GM18520 (cell line): ENCODE measurements at regions not wholly inside any gene's neighbourhood (a gene's known extent, or its start where the extent isn't known, plus 50 kb on each side); places are given as distances from the start of the nearest gene placed in this dataset.
"Not testable (repeated sequence)": the region's sequence is repeated elsewhere in the genome, so short reads cannot be mapped to it uniquely, and the experiment has no call there.

Source experiments
- ATAC-seq: cut with Tn5 transposase; IDR thresholded peaks from one replicate; pipeline ENCODE4 v1.9.1; 2021; ENCODE audit not compliant: unreplicated experiment

DNA sequence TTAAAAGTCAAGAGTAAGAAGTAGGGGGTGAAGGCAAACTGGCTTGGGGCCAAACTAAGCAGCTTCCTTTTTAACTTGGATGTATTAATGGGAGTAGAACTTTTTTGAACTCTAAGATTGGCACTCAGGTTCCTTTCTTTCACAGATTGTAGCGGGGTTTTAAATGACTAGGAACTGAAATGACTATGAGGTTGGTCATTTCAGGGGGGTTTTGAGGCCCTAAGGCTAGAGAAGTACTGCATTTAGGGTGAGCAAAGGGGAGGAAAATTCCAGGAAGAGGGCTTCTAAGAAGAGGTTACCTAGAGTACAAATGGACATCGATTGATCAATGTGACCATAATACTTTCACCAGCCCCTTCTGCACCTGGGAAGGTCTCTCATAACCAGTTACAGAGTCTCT, 381.8 kb downstream of the MLLT3 start:
- ATAC-seq = no peak

DNA sequence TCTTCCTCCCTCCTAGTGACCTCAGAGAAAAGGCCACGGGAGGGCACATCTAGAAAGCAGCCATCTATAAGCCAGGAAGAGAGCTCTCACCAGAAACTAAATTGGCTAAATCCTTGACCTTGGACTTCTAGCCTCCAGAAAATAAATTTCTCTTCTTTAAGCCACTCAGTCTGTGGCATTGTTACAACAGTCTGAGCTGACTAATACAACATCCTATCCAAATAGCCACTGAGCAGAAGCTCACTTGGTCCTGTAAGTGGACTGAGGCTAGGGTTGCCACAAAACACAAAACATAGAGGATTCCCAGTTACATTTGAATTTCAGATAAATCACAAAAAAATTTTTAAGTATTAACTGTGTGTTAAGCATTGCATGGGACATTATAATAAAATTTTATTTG, 383.4 kb downstream of the MLLT3 start:
- ATAC-seq = no peak

DNA sequence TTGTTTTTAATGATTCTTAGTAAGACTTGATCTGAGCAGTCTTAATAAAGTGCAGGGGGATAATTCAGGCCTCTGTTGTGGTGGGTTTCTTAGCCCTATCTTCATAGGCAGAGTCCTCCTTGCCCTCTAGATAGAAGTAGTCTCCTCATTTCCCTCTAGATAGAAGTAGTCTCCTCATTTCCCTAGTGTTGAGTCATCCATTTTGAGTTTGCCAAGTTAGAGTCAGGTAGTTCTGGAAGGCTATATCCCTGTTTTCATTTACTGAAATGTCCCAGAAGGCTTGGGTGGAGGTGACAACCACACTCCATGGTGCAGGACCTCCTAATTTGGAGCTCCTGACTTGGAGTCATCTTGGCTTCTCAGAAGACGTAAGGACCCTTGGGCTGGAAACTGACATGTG, 384.6 kb downstream of the MLLT3 start:
- ATAC-seq = no peak

DNA sequence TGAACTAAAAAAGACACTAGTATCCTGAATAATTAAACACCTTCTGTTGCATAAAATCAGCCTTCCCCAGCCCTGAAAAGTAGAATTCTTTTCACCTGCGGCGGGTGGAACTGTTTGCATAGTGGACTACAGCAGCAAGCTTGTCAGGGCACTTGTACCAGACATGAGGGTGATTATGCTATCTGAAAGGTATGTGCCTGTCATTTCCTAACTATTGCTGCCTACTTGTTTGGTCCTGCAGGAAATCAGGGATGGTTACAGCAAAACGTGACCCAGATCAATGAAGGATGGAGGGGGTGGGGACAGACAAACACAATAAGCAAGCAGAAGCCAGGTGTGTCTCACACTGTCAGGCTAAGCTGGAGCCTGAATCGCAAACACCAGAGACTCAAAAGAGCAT, 385.6 kb downstream of the MLLT3 start:
- ATAC-seq = no peak

DNA sequence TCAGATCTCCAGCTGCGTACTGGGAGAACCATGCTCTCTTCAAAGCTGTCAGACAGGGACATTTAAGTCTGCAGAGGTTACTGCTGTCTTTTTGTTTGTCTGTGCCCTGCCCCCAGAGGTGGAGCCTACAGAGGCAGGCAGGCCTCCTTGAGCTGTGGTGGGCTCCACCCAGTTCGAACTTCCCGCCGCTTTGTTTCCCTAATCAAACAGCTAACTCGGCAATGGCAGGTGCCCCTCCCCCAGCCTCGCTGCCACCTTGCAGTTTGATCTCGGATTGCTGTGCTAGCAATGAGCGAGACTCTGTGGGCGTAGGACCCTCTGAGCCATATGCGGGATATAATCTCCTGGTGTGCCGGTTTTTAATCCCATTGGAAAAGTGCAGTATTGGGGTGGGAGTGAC, 387.1 kb downstream of the MLLT3 start:
- ATAC-seq = not testable (repeated sequence)

DNA sequence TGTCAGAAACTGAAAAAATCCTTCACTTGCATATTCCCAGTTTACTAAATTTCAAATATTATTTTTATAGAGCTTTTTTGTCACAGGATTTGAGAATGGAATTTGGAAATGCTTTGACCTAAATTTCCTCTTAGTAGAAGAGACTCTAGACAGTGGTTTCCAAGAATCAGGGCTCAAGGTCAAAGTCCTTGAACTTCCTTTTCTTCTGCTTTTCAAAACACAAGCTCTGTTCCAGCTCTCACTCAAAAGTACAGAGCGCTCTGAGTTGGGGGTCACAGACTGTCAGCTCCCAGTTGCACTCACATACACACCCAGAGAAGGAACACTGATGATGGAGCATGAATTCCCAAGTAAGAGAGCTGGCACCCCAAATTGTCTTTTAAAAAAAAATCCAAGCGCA, 394.2 kb downstream of the MLLT3 start:
- no peak for ATAC-seq

DNA sequence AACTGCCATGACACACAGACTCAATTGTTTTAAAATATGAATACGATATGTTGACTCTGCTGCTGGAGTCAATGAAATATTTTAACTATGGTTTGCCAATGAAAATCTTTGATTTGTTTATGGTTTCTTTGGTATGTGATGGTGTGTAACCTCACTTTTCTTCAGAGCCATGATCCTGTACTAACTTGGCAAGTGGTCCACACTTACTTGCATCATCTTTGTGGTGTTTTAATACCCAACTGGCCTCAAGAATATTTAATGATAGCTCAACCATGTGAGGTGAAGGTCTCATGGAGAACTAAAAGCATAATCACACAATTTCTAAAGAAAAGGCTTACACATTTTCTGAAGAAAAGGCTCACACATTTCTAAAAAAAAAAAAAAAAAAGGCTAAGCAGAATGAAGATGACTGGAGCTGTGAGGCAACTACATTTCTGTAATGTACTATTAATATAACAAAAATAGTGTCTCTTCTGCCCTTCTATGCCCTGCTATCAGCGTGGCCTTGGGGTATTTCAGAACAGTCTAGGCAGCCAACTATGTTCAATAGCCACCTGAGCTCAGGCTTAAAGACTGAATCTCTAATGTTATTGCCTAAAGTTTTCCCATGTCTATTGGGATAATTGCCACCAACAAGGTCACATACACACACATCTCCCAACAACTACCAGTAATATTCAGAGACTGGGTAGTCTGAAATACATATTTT, 395.0 kb downstream of the MLLT3 start:
- no peak for ATAC-seq

- no peak for ATAC-seq
Measured at GRCh38 chr9:20226345-20226744, 396.0 kb downstream of the MLLT3 start.

GRCh38 chr9:20225826-20226225, 396.5 kb downstream of the MLLT3 start:
- ATAC-seq = no peak

DNA sequence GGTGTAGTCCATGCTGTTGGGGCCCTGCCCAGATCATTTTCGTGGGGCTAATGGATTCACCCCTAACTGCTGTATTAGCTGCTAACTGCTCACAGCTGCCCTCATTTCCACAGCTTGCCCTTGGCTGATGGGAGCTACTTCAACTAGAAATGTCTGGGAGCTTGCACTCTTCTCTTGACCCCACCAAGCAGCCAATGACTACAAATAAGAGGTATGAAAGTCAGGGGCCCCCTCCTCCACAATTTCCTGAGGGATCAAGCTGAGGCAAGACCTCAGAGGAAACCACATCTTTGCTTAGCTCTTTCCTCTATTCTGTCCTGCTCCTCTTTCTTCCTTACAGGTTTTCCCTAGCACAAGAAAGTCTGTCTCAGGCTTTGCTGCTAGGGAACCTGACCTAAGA, 397.5 kb downstream of the MLLT3 start:
- ATAC-seq = no peak

- no peak for ATAC-seq
Measured at GRCh38 chr9:20220286-20220685, 402.0 kb downstream of the MLLT3 start.

- ATAC-seq = no peak
Measured at GRCh38 chr9:20219437-20219836, 402.9 kb downstream of the MLLT3 start.

GRCh38 chr9:20217596-20217995, 404.7 kb downstream of the MLLT3 start:
- no peak for ATAC-seq

GRCh38 chr9:20216438-20216837, 405.9 kb downstream of the MLLT3 start:
- ATAC-seq = no peak

DNA sequence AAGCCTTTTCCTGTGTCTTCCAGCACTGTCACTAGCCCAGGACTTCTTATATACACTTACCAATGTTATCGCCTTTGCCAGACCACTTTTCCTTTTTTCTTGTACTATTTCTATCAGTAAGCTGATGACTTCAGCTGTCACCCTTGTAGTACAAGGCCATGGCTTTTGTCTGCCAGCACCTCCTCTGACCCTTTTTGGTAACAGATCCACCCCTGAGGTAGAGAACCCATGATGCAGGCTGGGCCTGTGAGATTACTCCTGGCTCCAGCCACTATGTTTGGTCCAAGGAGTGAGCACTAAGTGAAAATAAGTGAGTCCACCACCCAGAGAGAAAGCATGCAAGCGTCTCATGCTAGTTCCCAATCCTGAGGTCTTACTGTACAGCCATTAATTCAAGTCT, 406.7 kb downstream of the MLLT3 start:
- ATAC-seq = no peak

DNA sequence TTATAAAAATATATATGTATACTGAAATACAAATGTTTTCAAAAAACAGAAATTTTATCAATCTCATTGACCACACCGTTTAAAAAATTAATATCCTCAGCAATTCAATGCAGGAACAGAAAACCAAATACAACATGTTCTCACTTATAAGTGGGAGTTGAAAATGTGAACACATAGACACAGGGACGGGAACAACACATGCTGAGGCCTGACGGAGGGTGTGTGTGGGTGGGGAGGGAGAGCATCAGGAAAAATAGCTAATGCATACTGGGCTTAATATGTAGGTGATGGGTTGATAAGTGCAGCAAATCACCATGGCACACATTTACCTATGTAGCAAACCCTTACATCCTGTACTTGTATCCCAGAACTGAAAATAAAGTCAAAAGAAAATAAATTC, 409.5 kb downstream of the MLLT3 start:
- no peak for ATAC-seq

- ATAC-seq = no peak
Measured at GRCh38 chr9:20209391-20210340, 412.6 kb downstream of the MLLT3 start.

DNA sequence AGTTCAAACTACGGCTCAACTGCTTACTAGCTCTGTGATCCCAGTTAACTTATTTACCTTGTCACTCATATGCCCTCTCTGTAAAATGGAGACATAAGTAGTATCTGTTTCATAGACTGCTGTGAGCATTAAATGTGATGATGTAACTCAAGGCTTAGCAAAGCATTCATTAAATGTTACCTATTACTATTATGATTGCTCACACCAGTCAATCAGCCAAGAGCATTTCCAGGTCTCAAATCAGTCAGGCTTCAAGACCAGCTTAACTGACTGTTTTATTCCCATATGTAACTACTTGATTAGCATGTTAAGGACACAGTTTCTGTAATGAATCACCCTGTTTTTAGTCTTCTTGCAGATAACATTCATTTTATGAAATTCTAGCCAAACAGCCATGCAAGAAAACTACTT, 413.3 kb downstream of the MLLT3 start:
- no peak for ATAC-seq

GRCh38 chr9:20208226-20208625, 414.1 kb downstream of the MLLT3 start:
- no peak for ATAC-seq

- ATAC-seq = no peak
Measured at GRCh38 chr9:20207176-20207575, 415.1 kb downstream of the MLLT3 start.

- no peak for ATAC-seq
Measured at GRCh38 chr9:20205821-20206220, 416.5 kb downstream of the MLLT3 start.

DNA sequence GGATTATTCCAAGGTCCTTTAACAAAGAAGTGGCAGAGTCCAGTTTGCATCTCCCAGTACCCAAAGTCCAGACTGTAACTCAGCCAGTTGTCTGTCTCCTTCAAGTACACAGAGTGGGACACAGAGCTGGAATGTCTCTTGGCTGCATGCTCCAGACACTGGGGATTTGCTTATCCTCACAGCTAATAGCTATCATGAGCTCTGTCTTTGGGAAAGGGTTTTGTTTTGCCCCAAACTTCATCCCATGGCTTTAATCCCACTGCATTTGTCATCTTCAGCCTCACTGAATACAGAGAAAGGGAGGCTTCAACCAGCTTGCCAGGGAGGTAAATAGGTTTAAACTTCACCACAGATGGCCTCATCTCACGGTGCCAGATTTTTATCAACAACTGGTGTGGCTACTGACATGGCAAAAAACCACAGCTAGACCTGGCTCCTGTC, 412.2 kb upstream of the SLC24A2 start:
- no peak for ATAC-seq
